CD4-positive, alpha-beta T cell treated with Interleukin-1 beta for 1 hour (primary cell): ENCODE measurements at regions not wholly inside any gene's neighbourhood (a gene's known extent, or its start where the extent isn't known, plus 50 kb on each side); places are given as distances from the start of the nearest gene placed in this dataset.

Source experiments
- DNase-seq, 2 donors: peaks; one replicate each; pipeline ENCODE4 v3.0.0-alpha.2; 2020 to 2022

DNA sequence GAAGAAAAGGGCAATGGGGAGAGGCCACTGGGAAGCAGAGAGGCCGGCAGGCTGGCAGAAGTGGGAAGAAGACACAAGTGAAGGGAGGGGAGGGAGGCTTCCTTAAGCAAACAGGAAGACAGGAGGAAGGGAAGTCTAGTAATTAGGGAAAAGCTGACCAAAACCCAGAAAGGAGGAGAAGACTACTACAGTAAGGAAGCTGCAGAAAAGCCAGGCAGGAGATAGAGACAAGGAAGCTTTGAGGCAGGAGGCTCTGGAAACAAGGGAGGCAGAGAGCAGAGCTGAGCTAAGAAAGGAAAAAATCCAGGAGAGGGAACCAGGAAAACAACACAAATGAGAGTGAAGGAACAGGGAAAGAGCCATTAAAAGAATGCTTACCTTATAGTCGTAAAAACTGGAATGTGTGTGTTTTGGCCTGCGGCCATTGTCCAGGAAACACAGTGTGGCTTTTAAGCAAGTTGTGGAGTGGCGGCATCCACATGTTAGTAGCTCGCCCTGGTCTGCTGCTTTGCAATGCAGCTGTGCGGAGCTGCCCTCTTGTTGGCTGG, 317.1 kb upstream of the CLINT1 start:
- DNase-seq, result no peak

DNA sequence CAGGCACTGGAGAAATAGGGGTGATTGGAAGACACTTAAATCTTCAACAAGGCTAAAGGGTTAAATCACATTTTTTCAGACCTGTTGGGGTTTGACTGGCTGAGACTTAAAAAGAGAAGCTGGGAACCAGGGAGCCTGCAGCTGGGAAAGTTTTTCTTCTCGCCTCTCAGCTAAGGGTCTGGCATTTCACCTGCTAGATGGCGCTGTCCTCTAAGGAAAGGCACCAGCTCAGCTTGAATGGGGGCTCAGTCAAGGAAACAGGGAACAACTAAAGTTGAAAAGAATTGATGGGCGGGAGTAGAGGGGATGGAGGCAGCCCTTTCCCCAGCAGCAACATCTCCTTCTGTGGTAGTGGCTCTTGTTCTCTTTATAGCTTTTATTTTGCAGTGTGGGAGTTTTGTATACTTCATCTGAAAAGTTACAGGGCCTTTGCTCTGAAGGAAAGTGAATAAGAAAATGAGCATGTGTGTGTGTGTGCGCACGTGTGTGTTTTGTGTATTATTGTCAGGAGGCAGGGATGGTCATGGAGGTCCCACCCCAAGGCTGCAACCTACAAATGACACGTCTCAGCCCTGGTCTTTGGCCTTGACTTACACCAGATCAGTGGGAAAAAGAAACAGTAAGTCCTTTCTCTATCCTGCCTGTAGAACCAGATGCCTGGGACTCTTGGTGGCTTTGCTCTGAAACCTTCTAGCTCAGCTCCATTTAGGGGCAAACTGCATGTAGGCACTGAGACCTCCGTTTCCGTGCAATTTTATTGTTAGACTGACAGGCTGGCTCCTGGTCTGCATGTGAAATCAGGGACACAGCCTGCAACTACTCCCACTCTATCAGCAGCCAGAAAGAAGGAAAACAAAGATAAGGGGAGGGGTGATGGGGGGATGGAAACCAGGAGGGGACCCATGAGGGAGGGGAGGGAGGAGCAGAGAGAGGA, 316.2 kb upstream of the CLINT1 start:
- peak; percentile 29 to 57 for DNase-seq

DNA sequence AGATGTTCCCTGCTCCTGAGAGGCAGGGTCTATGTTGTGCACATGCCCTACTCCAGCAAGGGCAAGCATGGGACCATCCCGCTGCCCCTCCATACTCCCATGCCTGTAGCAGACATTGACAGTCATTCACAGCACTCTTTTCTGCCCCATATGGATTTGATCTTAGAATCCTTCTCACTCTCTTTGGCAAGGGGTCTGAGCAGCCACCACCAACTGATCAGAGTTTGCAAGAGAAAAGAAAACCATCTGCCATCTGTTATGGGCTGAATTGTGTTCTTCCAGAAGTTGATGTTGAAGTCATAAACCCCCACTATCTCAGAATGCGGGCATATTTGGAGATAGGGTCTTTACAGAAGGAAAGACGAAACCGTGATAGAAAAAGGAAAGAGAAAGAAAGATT, 315.1 kb upstream of the CLINT1 start:
- DNase-seq, result no peak

DNA sequence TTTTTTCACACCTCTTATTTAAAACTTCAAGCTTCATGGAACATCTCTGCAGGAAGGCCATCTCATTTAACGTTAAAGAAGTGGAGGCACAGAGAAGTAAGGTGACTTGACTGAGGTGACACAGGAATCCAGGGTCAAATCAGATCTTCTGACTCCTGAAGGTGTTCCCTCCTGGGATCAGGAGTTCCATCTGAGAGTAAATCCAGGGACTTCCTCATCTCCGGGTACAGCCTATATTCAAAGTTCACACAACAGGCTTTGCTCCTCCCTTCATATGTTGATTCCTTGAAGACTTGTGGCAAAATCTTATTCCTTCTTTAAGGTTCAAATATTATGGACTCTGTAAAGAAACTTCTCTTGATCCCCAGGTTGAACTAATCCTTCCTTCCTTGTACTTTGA, 313.1 kb upstream of the CLINT1 start:
- DNase-seq, result no peak

DNA sequence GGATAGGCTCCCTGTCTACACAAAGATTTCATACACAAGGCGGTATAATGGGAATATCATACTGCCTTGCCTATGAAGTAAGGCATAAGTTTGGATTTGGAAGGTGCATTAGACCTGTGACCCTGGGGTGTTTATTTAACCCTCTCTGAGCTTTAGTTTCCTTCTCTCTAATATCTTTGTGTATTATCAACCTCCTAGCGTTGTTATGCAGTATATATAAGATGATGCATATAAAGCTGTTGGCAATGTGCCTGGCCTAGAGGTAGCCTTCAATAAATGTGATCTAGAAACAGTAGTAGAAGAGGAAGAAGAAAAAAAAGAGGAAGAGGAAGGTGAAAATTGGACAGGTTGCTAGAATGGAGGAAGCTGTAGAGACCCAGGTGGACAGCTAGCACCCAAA, 311.6 kb upstream of the CLINT1 start:
- DNase-seq, result no peak

GRCh38 chr5:158170060-158170459, 311.1 kb upstream of the CLINT1 start:
- DNase-seq, result no peak

DNA sequence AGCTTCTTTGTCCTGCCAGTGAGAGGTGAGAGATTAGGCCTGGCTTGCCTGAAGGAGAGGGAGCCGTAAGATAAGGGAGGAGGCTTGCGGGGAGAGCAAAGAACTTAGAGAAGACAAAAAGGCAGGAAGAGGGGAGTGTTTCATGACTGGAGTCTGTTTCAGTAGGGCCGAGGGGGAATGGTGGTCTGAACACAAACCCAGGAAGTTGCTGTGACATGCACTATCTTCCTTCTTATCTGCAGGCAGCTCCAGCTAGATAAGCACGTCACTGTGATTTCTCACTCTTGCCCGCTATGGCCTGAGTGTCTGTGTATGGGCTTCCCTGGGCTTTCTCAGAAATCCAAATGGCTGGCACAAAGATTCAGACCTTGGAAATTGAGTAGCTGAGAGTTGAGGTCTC, 307.5 kb upstream of the CLINT1 start:
- no peak for DNase-seq

DNA sequence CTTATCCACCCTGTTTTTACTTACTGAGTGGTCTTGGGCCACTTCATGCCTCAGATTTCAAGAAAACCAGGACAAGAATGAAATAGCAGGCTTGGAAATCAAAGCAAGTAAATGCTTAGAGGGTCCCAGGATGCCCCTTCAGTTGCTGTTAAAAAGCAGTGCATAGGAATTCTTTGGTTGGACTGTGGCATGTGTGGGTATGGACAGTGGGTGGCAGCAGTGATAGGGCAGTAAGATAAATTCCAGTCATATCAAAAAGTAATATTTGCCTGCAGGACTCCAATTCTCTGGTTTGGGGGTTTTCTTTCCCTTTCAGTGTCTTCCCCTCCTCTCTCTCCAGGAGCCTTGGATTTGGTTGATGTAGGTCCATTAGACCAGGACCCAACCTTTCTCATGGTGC, 306.7 kb upstream of the CLINT1 start:
- DNase-seq, result no peak

DNA sequence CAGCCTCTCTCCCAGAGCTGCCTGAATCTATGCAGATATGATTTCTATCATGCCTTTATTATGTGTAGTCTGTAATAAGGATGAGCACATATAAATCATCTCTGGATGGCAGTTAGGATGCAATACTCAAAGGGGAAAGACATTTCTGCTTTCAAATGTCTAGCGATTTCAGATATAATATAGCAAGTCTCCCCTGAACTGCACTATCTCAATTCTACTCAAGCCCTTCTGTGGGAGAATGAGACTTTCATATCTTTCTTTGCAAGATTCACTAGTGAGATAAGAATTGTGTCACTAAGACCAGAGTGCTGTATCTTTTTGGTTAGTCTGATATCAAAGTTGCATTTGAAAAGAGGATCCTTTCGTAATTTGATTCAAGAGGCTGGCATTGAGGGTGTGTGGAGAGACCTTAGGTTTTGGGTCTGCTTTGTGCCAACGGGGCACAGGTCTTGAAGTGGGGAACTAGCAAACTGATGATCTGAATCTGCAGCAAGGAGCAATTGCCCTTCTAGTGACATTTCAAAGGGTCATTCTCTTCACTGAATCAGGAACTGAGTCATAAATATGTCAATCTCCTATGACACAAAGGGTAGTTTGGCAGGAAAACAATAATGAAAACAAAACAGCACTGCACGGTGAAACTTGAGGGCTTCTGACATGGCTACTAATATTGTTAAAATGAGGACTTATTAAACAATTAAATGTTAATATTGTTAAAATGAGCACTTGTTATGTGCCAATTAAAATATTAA, 305.5 kb upstream of the CLINT1 start:
- DNase-seq, result no peak

DNA sequence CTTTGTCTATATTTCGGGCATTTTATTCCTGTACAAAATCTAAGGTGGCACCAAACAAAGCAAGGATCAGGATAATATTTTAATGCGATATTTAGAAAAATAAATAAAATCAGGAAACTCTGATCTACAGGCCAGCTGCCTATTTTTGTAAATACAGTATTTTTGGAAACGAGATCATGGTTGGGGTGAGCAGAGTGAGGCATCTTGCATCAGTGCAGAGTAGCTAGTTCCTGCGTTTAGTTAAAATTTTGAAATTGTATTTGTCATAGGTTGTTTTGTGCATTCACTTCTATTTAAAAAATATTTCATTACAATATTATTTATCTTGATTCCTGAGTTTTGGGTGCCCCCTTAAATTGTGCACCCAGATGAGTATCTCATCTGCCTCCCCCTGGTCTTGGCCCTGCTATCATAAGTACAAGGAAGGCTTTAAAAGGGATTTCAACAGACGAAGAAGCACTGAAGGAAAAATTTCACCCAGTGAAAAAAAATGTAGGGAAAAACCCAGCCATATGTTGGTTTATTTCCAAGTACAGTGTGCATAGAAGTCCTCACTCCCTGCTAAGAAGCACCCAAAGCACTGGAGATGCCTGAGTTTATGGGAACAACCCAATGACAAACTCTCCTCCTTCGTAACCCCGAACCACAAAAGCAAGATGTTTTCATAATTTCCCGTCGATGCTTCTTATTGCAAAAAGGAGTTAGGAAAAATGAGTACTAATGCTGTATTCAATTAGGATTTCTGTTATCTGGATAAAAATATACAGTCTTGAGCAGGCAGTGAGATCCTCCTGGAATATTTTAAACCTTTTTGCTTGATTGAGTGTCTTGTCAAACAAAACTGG, 304.7 kb upstream of the CLINT1 start:
- no peak for DNase-seq

GRCh38 chr5:158162479-158163034, 303.6 kb upstream of the CLINT1 start:
- DNase-seq, result no peak

- no peak for DNase-seq
Observed at GRCh38 chr5:158162026-158162425, 303.1 kb upstream of the CLINT1 start.

GRCh38 chr5:158159621-158160020, 300.7 kb upstream of the CLINT1 start:
- DNase-seq, result no peak

DNA sequence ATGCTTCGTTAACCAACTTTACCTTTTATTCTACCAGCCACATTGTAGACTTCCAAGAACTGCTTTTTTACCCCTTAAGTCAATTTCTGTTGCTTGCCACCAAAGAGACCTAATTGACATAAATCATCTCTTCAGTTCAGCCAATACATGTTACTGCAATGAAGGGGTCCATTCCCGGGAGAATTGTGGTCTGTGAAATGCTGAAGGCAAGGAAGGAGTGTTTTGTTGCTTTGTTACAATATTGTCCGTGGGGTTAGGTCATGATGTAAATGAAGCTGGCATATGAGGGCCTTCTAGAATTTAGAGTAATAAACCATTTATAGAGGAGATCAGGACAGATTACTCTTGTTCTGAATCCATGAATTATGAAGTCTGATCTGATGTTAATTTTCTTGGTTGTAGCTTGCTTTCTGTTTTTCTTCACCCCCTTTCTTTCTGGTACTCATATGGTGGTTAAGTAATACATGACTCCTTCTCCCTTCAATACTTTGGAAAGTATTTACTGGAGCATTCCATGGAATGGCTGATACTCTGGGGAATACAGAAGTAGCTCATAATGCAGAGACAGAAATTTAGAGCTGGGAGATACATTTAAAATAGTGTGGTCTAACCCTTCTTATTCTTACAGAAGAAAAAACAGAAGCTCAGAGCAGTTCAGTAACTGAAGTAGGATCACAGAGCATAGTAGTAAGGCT, 297.0 kb upstream of the CLINT1 start:
- no peak for DNase-seq

DNA sequence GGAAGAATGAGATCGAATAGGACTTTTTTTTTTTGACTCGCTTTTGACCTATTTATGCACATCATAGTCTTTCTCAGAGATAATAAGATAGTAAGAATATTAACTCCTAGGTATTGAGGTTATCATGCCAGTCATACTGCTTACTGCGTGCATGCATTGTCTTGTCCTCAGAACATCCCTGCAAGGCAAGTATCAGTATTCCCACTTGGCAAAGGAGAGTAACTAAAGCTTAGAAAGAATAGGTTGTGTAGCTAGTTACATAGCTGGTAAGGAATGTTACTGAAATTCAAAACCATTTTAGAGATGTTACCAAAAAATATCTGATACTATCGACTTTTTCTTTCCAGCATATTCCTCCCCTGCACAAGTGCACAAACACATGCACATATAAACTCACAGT, 296.1 kb upstream of the CLINT1 start:
- DNase-seq, result no peak

DNA sequence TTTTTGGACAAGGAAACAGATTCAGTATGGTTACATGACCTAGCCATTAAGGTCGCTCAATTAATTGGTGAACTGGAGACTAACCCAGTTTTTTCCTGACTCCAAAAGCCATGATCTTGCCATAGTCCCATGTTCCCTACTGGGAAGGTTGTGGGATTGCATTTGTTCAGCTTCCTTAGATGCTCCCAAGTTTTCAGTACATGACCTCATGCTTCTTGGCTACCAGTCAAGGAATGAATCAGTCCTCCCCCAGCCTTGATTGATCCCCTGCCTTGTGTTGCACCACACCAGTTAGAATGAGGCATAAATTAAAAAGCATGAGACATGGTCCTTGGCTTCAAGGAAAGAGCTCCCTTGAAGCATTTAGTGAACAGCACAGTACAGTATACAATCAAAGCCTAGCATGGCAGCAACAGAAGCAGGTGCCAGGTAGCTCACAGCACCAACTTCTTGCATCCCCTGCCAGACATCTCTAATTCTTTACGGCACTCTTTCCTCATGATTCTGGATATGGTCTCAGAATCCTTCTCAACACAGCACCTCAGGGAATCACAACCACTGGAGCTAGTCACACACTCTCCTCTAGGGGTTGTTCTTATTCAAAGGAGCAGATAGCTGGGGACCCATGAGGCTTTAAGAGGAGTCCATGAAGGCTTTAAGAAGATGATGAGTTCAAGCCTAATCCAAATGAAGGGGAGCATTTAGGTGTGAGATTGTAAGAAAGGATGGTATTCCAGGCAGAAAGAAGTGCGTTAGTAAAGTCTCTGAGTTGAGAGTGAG, 295.5 kb upstream of the CLINT1 start:
- no peak for DNase-seq

DNA sequence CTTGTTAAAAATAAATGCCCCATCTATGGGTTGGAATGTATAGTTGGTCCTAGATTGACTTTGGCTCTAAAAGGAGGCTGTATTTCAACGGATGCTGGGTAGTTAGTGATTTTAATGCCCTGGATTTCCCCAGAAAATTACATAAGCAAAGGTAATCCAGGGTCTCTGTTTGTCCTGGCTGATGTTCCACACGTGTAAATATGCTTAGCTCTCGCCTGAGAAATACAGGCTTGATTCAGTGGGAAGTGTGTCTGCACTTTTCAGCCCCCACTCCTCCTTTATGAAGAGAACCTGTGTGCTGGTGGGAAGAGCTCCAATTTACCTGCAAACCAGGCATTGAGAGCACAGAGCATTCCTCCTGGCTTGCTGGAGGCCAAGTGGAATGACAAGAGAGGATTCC, 294.6 kb upstream of the CLINT1 start:
- DNase-seq, result no peak

GRCh38 chr5:158152136-158152535, 293.2 kb upstream of the CLINT1 start:
- no peak for DNase-seq

- DNase-seq, result no peak
Observed at GRCh38 chr5:158147227-158147626, 288.3 kb upstream of the CLINT1 start.

- DNase-seq, result no peak
Observed at GRCh38 chr5:158145827-158146226, 286.9 kb upstream of the CLINT1 start.

- DNase-seq, result no peak
Observed at GRCh38 chr5:158143081-158143480, 284.1 kb upstream of the CLINT1 start.
